ENCODE measurements at regions not wholly inside any gene's neighbourhood (a gene's known extent, or its start where the extent isn't known, plus 50 kb on each side); places are given as distances from the start of the nearest gene placed in this dataset.

DNA sequence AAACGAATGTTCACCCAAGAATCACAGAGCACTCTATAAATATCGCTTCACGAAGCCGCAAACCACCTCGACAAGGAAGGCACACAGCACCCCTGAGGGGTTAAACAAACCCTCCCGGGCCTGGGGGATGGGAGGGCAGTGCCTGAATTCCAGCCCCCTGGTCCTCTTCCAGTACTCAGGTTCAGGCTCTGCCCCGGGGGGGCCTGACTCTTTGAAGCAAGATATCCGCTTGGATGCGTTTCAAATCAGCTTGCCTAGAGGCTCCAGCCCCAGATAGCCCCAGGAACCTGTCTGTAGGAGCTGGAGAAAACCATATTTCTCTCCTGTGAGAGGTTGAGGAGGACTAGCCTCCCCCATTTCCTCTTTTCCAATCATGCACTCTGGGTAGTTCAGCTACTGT lies 194.7 kb downstream of the WNT5A start:
- TF ChIP-seq, protein P1, sequence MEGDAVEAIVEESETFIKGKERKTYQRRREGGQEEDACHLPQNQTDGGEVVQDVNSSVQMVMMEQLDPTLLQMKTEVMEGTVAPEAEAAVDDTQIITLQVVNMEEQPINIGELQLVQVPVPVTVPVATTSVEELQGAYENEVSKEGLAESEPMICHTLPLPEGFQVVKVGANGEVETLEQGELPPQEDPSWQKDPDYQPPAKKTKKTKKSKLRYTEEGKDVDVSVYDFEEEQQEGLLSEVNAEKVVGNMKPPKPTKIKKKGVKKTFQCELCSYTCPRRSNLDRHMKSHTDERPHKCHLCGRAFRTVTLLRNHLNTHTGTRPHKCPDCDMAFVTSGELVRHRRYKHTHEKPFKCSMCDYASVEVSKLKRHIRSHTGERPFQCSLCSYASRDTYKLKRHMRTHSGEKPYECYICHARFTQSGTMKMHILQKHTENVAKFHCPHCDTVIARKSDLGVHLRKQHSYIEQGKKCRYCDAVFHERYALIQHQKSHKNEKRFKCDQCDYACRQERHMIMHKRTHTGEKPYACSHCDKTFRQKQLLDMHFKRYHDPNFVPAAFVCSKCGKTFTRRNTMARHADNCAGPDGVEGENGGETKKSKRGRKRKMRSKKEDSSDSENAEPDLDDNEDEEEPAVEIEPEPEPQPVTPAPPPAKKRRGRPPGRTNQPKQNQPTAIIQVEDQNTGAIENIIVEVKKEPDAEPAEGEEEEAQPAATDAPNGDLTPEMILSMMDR (IDR thresholded peaks at IDR 0.05): no peak
- TF ChIP-seq POLR2A (IDR thresholded peaks at IDR 0.05): no peak

Measured in body of pancreas (tissue), 4 donors.